T-helper 1 cell (primary cell): ENCODE measurements at regions not wholly inside any gene's neighbourhood (a gene's known extent, or its start where the extent isn't known, plus 50 kb on each side); places are given as distances from the start of the nearest gene placed in this dataset.

Experiments used
- DNase-seq, 5 donors: peaks; one replicate each; pipeline ENCODE4 v3.0.0-alpha.2; 2012 to 2020

DNA sequence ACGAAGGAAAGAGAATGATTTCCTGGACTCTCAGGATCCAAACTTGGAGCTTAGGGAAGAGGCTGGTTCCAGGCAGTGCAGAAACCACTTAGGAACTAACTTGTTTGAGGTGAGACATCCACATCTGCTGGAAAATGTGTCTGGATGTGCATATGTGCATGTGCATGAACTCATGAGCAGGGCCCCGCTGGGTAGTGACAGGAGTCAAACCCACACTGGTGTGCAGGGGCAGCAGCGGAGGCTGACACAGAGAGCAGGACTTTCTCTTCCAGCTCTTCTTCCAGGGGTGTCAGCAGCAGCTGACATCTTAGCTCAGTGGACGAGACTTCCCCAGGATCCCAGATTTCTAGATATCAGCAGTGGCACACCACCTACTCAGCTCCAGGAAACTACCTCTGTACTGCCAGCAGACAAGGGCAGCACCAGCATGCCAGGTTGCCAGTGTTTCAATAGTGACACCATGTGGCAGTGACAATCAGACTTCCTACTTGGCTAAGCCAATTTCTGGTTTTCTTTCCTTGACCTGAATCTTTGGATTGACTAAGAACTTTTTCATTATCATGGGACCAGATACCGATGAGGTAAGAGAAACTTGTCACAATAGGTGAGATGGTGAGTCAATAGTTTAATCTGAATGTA lies 227.5 kb upstream of the ZC3H12C start:
- no peak for DNase-seq

- no peak for DNase-seq
Measured at GRCh38 chr11:109867784-109868183, 225.4 kb upstream of the ZC3H12C start.

- DNase-seq, result no peak
Measured at GRCh38 chr11:109869536-109869935, 223.7 kb upstream of the ZC3H12C start.

DNA sequence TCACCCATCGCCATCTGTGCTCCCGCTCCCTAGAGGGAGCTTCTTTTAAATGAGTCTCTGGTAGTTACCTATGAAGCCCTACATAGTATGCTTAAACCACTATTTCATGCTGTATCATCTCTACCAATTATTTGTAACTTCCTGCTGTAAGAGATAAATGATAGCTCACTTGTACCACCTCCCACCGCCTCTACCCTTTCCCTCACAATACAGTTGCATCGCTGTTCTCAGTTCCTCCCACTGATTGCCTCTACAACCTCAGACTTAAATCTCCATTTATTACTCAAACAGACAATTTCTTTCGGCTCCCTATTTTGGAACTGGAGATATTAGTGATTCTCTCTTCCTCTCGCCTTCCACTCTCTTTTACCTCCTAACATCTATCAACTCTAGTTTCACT lies 222.9 kb upstream of the ZC3H12C start:
- no peak for DNase-seq

- DNase-seq, result no peak
Measured at GRCh38 chr11:109877043-109877442, 216.1 kb upstream of the ZC3H12C start.

- DNase-seq, result no peak
Measured at GRCh38 chr11:109884501-109884900, 208.7 kb upstream of the ZC3H12C start.

DNA sequence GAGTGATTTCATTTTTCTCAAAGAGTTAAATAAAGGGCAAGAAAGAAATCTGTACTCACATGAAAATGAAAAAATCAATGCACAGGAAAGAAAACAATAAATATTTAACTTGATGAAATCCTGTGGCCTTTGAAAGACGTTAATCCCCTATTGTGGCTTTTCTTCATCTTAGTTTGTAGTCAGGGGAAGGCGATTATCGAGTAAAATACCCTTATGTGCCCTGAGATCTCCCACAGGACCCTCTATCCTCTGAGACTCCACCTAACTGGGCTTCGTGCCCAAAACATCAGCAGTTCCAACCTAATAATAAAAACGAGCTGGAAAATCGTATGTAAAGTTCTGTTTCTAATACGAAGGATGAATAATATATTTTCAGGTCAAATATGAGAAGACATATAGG lies 208.2 kb upstream of the ZC3H12C start:
- no peak for DNase-seq

DNA sequence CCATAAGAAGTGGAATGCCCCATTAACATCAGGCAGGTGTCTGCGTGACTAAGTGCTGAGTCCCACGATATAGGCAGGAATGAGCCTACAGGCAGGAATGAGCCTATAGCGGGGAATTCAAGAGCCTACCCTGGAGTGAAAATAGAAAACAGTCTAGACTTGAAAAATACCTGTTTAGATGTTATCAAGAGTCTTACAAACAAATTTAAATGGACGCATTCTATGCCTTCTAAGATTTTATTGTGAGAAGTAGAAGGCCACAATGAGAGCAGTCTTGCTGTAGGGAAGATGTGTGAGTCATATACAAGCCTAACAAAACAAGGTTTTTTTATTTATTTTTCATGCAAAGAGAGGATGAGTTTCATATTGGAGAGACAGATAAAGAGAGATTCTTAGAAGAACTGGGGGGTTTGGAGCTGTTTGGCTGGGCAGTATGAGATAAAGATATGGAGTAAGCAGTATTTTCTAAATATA lies 200.8 kb upstream of the ZC3H12C start:
- DNase-seq, result no peak

DNA sequence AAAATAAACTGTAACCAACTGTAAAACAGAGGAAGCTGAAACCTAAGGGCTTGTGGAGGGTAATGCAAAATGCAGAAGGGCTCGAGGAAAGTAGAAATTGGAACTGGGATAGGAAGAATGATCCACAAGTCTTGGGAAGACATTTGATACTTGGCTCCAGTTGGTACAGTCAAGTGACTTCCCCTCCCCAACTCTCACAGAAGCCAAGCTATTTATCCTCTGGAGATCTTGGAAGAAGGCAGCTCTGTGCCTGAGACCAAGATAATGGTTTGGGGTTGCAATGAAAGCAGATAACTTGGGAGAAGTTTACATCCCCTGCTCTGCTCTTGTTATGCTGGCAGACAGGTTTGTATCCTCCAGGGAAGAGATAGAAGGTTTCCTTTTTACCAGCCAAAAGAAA lies 198.9 kb upstream of the ZC3H12C start:
- DNase-seq, result no peak

DNA sequence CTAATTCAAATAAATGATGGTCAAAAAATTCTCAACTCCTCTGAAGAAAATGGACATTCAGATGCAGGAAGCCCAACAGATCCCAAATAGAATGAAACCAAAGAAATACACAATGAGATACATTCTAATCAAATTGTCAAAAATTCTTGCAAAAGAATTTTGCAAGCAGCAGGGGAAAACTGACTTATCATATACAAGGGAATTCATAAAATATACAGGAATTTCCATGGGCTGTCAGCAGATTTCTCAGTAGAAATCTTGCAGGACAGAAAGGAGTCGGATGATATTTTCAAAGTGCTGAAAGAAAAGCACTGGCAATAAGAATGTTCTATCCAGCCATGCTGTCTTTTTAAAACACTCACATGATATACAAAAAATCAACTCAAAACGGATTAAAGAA lies 194.6 kb upstream of the ZC3H12C start:
- DNase-seq, result no peak

GRCh38 chr11:109902764-109903433 lies 190.3 kb upstream of the ZC3H12C start:
- no peak for DNase-seq

DNA sequence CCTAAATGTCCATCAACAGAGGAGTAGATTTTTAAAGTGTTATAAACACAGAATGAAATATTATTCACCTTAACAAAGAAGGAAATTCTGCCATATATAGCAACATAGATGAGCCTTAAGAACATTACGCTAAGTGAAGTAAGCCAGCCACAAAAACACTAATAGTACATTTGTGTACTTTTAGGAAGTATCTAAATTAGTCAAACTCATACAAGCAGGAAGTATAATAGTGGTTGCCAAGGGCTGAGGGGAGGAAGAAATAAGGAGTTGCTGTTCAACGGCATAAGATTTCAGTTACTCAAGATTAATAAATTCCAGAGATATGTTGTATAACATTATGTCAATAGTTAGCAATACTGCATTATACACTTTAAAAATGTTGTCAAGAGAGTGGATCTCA lies 181.7 kb upstream of the ZC3H12C start:
- peak in 1 of 5 donors; percentile 4 for DNase-seq

GRCh38 chr11:109914038-109914437 lies 179.2 kb upstream of the ZC3H12C start:
- DNase-seq, result no peak

DNA sequence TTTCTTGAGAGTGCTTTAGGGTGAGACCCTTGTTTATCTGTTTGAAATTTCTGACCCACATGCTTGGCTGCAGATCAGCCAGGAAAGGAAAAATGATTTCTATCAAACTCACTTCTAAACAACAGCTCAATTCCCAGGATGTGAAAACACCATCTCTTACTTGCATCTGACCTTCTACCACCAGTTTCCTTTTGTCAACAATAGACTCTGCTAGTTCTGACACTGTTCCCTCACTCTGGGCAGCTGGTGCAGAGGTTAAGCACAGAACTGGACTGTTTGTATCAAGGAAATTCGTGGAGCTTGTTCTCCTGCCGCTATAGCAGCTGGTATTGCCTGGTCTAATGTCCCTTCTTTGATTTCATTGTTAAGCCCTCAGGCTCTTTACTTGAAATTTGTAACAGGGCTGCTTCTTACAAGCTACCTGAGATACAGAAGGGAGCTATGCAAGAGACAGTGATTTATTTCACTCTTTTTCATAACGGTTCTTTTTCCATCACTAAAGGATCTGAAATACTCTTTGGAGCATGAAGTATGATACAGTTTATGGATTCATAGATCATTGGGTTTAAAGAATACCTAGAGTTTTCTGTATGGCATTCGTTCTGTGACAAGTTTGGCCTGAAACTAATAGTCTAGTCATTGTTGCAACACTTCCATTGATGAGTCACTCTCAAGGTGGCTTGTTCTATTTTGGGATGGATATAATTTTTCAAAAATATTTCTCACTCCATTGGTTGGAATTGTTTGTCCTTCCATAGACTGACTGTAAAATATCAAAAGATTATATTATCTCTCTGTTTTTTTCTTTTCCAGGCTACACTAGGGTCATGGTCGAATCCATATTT lies 178.2 kb upstream of the ZC3H12C start:
- no peak for DNase-seq

DNA sequence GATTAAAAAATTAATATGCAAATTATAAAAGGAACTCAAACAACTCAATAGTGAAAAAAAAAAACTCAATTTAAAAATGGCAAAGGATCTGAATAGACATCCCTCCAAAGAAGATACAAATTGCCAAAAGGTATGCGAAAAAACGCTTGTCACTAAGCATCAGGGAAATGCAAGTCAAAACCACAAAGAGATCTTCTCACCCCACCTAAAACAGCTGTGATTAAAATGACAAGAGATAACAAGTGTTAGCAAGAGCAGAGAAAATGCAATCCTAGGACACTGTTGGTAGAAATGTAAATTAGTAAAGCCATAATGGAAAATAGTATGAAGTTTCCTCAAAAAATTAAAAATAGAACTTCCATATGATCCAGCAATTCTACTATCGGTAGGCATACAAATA lies 166.3 kb upstream of the ZC3H12C start:
- no peak for DNase-seq

DNA sequence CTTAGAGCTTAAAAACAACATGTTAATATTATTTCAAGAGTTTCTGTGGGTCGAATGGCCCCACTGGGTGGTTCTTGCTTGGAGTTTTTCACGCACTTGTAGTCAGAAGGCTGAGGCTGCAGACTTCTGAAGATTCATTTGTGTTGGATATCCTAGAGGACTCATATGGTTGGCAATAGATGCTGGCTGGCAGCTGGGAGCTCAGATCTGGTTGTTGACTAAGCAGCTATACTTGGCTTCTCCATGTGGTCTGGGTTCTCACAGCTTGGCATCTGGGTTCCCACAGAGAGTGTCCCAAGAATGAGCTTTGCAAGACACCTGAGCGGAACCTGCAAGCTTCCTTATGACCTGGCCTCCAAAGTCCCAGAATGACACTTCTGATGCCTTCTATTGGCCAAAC lies 163.9 kb upstream of the ZC3H12C start:
- DNase-seq, result no peak

DNA sequence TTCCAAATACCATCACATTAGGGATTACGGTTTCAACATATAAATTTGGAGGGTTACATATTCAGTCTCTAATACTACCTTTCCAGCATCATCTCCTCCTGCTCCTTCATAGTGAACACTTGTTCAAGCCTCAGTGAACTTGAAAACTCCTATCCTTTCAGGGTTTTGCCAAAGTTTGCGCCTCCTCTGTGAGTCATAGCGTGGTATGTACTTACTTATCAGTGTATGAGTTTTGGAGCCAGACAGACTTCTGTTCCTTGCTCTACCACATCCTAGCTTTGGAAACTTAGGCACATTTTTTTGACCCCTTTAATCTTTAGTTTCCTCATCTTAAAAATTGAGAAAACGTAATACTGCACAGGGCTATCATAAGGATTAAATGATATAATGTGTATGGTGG lies 160.1 kb upstream of the ZC3H12C start:
- no peak for DNase-seq

- no peak for DNase-seq
Measured at GRCh38 chr11:109934151-109934550, 159.0 kb upstream of the ZC3H12C start.

- DNase-seq, result no peak
Measured at GRCh38 chr11:109936661-109937180, 156.5 kb upstream of the ZC3H12C start.

DNA sequence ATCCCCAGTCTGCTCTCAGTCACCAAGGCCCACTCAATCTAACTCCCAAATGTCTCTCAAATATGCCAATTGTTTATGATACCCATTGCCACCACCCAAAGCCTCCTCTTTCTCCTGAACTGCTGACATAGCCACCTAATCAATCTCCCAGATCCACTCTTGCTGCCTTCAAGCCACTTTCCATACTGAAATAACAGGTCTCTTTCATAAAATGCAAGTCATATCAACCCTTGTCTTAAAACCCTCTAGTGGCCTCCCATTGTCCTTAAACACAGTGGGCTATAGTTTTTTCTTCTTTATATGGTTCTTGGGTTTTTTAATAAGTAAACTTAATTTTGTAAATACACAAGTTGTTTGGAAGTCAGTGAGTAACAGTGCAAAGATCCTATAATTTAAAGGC lies 155.2 kb upstream of the ZC3H12C start:
- no peak for DNase-seq

GRCh38 chr11:109939166-109939810 lies 153.9 kb upstream of the ZC3H12C start:
- no peak for DNase-seq

GRCh38 chr11:109940816-109941215 lies 152.4 kb upstream of the ZC3H12C start:
- DNase-seq, result no peak
